NCI-H2029 (cell line): ENCODE measurements at regions not wholly inside any gene's neighbourhood (a gene's known extent, or its start where the extent isn't known, plus 50 kb on each side); places are given as distances from the start of the nearest gene placed in this dataset.

Experiments
- DNase-seq: peaks from one replicate; lab custom pipeline; 2025; lab: John Stamatoyannopoulos, UW

DNA sequence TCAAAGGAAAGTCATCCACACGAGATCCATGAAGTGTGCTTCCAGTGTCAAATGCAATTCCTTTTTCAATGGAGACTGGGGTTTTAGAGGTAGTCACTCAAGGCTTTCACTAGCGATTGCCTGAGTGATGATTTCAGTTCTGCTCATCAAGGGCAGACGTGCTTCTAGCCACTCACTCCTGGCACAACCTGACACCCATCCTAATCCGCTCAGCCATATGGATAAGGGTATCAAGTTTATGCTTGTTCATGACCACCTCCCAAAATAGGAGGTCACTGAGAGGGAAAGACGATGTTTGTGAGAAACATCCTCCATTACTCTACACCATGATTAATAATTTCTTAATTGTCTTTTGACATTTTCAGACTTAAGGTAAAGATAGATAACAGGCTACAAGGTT lies 91.3 kb upstream of the HEY2 start:
- no peak for DNase-seq

DNA sequence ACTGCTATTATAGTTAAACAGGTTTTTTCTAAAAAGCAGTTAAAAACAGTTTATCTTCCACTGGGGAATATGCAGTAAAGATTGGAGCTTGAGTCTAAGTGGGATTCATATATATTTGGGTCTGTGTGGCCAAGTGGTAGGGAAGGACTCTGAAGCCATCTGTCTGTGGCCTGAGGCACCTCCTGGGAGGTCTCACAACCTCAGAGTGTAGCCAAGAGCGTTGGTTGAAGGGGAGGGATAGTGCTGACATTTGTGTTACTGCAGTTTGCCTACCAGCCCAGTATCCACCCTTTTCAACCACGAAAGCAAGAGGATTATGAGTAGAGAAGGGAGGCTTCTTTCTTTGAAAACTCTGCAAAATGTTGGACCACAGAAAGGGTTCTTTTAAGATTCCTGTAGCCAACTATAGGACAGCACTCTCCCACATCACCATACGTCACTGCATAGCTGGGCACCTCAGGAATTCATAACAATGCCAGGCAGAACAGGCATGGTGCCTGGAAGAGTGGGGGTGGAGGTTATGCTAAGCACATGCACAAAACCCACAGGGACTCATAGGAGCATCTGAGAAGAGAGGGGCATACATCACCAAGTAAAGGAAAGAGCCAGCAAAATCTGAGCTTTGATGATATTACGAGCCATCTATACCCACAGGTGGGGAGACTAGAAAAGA lies 90.5 kb upstream of the HEY2 start:
- DNase-seq = no peak

DNA sequence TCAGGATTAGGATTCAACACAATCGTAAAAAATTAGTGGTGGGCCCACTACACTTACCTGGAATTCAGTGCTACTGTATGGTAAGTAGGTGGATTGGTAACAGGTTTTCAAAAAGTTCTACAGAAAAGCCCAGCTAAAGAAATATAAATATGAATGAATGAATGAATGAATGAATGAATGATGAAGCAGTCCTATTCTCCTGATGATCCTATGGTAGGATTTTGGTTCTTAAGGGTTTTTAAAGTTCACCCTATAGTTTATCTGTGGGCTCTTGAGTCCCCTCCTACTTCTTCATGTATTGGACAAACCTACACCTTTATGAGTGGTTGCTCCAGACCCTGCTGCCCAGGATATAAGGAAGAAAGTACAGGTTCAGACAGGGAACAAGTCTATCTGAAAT lies 89.5 kb upstream of the HEY2 start:
- no peak for DNase-seq

DNA sequence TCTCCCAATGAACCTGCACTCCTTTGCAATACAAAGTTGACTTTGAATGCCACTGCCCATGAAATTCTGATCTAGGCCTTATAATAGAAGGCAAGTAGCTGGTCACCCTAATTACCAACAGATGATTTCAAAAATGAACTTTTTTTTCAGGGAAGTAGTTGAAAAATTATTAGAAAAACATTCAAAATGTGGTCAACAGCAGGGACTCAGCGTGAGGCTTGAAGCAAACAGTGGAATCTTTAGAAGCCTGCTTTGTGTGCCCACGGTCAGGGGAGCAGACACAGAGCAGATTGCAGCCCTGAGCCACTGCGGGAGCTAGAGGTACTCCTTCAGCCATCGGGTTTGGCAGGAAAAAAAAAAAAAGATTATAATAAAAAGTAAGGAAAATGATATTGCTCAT lies 87.1 kb upstream of the HEY2 start:
- no peak for DNase-seq

DNA sequence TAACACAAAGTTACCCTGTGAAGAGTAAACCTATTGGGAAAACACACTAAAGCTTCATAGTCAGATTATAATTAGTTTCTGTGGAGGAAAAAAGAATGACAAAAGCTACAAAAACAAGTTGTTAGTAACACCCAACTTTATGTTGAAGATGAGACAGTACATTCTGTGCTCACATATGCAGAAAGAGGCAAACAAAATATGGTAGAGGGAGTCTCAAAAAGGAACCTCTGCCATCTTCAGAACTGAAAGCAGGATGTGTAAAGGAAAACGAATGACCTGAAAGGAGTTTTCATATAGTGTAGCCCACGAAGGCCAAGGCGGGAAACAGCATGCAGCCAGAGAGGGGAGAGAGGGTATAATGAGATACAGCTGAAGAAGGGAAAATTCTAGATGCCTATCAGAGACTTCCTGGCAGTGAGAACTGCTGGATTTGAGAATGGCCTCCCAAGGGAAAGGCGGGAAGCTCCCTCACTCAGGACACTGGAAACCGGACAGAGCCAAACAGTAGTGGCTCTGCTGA lies 84.1 kb upstream of the HEY2 start:
- DNase-seq = no peak

DNA sequence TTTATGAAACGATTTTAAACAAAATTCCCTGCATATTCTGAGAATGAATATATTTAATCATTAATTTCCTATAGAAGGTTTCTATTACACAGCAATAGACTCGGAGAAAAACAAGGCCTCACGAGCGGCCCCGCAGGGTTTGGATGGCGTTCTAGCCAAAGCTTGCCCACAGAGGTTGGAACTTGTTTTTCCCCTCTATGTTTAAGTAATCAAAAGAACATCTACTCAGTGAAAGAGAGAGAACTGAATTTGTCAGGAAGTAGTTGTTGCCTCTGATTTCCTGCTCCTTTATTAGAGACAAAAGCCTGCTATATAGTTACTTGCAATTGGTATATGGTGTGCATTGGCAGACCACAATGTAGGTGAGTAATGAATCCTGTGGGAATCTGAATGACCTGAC lies 82.1 kb upstream of the HEY2 start:
- DNase-seq = no peak

DNA sequence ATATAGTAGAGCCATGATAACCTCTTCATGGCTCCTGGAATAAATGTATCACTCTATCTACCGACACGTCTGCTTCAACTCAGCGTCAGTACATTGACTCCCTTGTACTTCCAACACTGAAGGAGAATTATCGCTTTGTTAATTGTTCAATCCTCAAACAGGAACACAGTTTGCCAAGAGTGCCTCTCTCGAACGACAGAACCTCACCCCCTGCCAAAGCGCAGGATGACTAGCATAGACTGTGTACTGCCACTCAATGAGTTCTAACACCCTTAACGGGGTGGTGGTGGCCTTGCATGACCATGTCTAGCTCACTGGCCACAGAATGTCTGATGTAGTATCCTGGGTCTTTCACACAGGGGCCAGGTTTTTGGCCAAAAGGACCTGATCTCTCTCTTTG lies 81.4 kb upstream of the HEY2 start:
- DNase-seq = no peak

DNA sequence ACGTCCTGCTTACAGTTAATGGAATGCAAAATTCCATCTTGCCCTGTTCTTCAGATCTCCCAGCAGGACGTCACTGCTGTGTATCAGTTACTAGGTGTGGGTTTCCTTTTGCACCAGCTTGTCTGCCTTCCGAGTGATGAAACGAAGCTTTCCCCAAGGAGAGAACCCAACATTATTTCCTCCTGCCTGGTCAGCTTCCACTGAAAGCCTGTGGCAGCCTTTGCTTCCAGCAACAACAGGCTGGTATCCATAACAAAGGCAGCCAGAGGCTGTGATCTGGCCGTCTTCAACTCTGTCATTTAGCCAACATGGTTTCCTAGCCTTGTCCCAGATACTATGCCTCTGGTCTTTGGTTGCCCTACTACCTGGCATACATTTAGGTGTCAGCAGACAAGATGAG lies 78.9 kb upstream of the HEY2 start:
- no peak for DNase-seq

DNA sequence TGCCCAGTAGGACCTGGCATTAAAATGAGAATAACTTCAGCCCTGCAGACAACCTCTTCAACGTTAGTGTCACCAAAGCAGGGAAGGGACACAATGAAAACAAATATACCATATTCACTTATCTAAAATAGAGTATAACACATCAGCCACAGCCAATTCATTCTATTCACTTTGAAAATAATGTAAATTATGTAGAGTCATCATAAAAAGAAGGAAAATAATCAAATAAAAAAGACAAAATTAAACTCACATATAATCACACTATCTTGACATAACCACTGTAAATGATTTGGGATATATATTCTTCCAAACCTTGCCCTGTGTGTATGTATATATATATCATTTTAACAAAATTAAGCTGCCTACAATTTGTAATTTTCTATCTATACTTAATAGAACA lies 78.1 kb upstream of the HEY2 start:
- DNase-seq = no peak

DNA sequence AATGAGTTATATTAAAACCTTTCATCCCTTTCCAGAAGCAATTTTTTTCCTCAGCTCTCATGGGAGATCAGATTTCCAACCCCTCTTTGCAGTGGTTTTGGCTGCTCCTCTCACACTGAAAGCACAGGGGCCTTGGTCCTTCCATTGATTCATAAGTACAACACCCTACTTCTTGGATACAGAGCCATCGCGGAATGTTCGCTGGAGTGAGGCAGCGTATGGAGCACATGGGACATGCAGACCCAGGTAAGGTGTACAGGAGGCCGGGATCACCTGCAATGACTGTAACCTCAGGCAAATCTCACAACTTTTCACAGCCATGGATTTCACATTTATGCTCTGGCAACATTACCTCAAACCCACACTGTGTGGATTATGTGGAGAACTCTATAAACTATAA lies 75.2 kb upstream of the HEY2 start:
- DNase-seq = no peak

DNA sequence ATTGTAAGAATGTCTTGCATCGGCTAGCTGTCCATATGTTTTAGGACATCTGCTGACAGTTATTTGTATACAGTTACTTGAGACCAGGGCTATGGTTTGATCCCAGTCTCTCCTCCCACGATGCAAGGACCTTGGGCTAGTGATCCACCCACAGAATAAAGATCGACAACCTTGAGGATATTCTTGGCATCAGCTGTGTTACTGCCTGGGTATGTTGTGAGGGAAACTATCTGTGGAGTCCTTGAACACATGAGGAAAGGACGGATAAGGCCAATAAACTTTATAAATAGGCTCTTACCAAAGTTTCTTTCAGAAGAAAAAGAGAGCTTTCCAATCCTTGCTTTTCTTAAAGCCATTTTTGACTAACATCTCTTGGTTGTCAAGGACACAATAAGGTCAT lies 70.8 kb upstream of the HEY2 start:
- DNase-seq = no peak

DNA sequence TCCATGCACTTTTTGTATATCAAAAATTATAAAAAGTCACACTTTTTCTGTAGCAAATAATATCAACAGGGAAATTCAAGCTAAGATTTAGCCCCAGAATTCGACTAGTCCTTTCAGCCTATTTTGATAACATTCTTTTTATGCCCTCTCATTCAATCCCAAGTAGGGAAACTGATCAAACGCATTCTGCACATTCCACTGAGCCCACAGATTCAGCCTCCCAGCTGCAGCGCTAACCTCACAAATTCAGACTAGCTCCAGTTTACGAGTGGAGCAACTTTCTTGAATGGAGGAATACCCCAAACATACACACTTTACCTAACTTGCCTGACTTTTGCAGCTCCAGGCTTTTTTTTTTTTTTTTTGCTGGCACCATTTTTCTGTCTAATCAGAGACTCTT lies 70.3 kb upstream of the HEY2 start:
- no peak for DNase-seq

DNA sequence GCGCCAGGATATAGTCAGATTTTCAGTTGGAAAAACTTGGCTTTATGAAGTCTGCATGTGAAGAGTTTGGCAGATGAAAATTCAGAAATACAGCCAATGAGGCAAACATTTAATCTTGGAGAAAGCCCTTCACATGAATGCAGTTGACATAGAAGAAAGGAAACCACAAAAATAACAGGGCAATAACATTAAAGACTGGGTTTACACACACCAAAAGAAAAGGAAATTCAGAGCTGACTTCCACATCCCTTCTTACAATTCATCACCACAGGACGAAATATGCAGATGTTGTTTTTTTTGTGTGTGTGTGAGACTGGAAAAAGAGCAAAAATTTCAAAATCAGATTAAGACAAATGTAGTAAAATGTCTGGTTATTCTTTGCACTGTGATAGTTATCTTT lies 69.8 kb upstream of the HEY2 start:
- no peak for DNase-seq

DNA sequence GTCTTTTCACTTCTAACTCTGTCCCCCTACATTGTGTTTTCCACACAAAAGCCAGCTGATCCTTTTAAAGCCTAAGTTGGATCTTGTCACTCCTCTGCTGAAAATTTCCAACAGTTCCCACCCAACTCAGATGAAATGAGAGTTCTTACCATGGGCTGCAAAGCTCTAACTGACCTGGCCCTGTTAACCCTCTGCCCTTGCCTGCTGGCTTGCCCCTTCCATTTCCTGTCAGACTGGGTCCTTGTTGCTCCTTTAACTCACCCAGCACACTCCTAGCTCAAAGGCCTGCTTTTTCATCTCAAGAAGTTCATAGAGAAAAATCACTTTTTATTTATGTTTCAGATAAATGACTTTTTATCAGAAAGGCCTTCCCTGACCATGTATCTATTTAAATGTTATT lies 66.5 kb upstream of the HEY2 start:
- no peak for DNase-seq

DNA sequence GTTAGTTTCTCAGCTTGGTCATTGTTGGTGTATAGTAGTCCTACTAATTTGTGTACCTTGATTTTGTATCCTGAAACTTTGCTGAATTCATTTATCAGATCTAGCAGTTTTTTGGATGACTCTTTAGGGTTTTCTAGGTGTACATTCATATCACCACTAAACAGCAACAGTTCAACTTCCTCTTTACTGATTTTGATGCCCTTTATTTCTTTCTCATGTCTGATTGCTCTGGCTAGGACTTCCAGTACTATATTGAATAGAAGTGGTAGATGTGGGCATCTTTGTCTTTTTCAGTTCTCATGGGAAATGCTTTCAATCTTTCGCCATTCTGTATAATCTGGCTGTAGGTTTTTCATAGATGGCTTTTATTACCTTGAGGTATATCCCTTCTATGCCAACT lies 61.3 kb upstream of the HEY2 start:
- DNase-seq = no peak

DNA sequence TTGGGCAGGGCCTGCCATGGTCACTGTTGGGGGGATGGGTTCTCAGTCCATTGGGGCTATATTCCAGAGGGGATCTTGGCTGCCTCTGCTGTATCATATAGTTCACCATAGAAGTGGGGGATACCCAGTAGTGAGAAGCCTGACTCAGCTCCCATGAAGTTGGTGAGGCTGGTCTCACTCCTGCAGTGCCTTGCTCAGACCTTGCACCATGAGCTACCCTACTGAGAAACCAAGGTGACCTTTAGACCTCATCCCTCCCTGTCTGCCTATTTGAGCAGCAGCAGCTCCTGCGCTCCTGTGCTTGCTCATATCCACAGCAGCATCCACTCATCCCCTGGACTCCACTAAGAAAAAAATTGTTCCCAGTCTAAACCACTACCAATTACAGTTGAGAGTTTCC lies 56.0 kb upstream of the HEY2 start:
- no peak for DNase-seq

DNA sequence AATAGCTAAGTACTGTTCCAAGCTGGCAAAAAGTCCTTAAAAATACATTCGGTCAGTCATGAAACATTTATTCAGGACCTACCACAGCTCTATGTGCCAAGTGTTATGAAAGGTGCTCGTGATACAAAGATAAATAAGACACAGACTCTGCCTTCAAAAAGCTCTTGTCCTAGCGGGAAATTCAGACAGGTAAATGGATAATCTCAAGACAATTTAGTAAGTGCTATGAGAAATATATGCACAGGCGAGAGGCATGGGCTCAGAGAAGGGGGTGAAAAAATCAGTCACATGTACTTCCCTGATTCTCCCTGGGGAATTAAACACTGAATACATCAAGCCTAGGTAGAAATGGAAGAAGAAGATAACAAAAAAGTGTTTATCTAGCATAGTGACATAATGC lies 49.8 kb upstream of the HEY2 start:
- DNase-seq = no peak
